Heart left ventricle (tissue), 16 donors: ENCODE measurements at regions not wholly inside any gene's neighbourhood (a gene's known extent, or its start where the extent isn't known, plus 50 kb on each side); places are given as distances from the start of the nearest gene placed in this dataset.

ENCODE experiments used
- ATAC-seq, 4 donors: fragments of 200-7000 bp; cut with Tn5 transposase; one replicate each; pipeline ENCODE4 v1.9.1; 2020 to 2022; ENCODE audit warnings: moderate library complexity in 4 of 4, mild to moderate bottlenecking in 3 of 4, moderate number of reproducible peaks in 1 of 4
- DNase-seq, 5 donors: peaks; one replicate each; pipeline ENCODE4 v3.0.0-alpha.2; 2020
- H3K27ac ChIP-seq, 12 donors: fragments of 200-600 bp; sonication (generic) in 4 of 12; one replicate each; pipeline versions ENCODE4 v1.5.0 to v1.8.0; 2016 to 2022; ENCODE audit warnings: mild to moderate bottlenecking in 2 of 12
- H3K27me3 ChIP-seq, 9 donors: fragments of 200-600 bp; sonication (generic) in 2 of 9; one replicate each; pipeline versions ENCODE4 v1.5.1 to v1.8.0; 2016 to 2022; ENCODE audit warnings: mild to moderate bottlenecking in 3 of 9
- H3K36me3 ChIP-seq, 9 donors: fragments of 200-600 bp; sonication (generic) in 2 of 9; one replicate each; pipeline versions ENCODE4 v1.5.0 to v1.8.0; 2018 to 2022; ENCODE audit warnings: mild to moderate bottlenecking in 2 of 9
- H3K4me1 ChIP-seq, 12 donors: fragments of 200-600 bp; sonication (generic) in 4 of 12; one replicate each; pipeline versions ENCODE4 v1.5.0 to v1.8.0; 2016 to 2022; ENCODE audit warnings: mild to moderate bottlenecking in 3 of 12
- H3K4me3 ChIP-seq, 12 donors: fragments of 200-600 bp; sonication (generic) in 4 of 12; one replicate each; pipeline versions ENCODE4 v1.5.0 to v1.8.0; 2017 to 2022; ENCODE audit warnings: mild to moderate bottlenecking in 9 of 12, moderate library complexity in 4 of 12
- H3K9me3 ChIP-seq, 12 donors: fragments of 200-600 bp; sonication (generic) in 4 of 12; one replicate each; pipeline versions ENCODE4 v1.5.0 to v1.8.0; 2016 to 2022; ENCODE audit warnings: mild to moderate bottlenecking in 1 of 12
- POLR2A ChIP-seq, 2 donors: fragments of 450-650 bp; IDR thresholded peaks; one replicate each; pipeline ENCODE4 v1.6.1; 2017; ENCODE audit warnings: antibody characterized with exemption in 2 of 2, mild to moderate bottlenecking in 2 of 2, moderate library complexity in 2 of 2
- WGBS, 4 donors: extraction: QIAGEN DNeasy Blood & Tissue Kit in 2 of 4; methylation state at CpG; one replicate each; pipeline versions ENCODE4 v1.1.5 to v1.1.7; 2013 to 2018; 5-methylcytosine and 5-hydroxymethylcytosine counted together
- intact Hi-C, 10 donors: fragments of 100-400 bp; cut with DNase I; formaldehyde crosslinking; loops; one replicate each; pipeline versions ENCODE4 v1.11.1 to v1.14.2; 2022
- TF ChIP-seq, protein P1 (sequence below), 12 donors: fragments of 200-600 bp; sonication (generic) in 4 of 12; IDR thresholded peaks; one replicate each; pipeline versions ENCODE4 v1.5.0 to v1.8.0; 2018 to 2022; ENCODE audit warnings: antibody characterized with exemption in 12 of 12, mild to moderate bottlenecking in 5 of 12
- donor health status: ischemic (EF 13 %, LVEDD 7.1; RV severe dilation, severe dysfunction).
- donor health status: healthy with polysubstance abuse.
- donor health status: DM: no; HTN: yes; CAD: no.
- donor health status: DM: no; HTN: no; CAD: no.
- donor health status: ischemic (EF 25% LVEDD 6.9; RV normal size, moderate dysfunction).
- donor health status: ischemic (EF 25% LVEDD 5.7; RV mildly dilated, moderate dysfunction).
- donor health status: healthy.
- donor health status: DM: yes; HTN: yes; CAD: no.
- donor health status: ischemic (EF 35%, LVEDD 5.7; RV mildly dilated, moderate dysfunction).
- donor health status: nonischemic (EF 11% LVEDD 7.7; RV severe dilation, severe dysfunction).
- donor health status: DM: yes; HTN: yes; CAD: no.
- donor health status: PGD.
- donor health status: ischemic (EF 29% LVEDD 5.4; RV normal size, mild dysfunction).
- donor health status: nonischemic (EF 23%, LVEDD 6.1; RV moderate dilation, normal function).

DNA sequence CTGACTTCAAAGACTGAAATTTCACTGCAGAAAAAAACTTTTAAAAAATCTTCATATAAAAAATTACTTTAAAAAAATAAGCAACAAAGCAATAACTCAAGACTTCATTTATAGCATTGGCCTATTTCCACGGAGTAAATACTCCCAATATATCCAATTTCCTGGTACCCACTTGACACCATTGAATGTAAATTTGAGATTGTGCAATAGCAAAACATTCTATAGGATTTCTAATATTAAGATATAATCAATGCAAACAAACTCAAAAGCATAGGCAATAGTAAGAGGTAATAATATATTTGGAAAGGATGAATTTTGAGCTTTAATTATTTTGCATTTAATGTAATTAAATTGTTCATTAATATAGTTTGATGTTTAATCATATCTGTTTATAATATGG is 148.0 kb upstream of the CNTN6 start:
- DNase-seq (no peak), ATAC-seq (no peak)
- Histone ChIP-seq H3K36me3 (no peaks in the 10 kb centered on the region), H3K27ac (no peak overlapping the region), H3K9me3 (peaks cover 0 to 9% (median 0%) of the 10 kb centered on the region in 12 donors), H3K4me1 (no peaks in the 10 kb centered on the region), H3K27me3 (no peaks in the 10 kb centered on the region), H3K4me3 (no peak overlapping the region)
- WGBS, 4 donors = 62 to 71% (median 63%) methylated on average over 1 of the region's 1 CpG
- intact Hi-C loops = no loop called here
- TF ChIP-seq, protein P1, sequence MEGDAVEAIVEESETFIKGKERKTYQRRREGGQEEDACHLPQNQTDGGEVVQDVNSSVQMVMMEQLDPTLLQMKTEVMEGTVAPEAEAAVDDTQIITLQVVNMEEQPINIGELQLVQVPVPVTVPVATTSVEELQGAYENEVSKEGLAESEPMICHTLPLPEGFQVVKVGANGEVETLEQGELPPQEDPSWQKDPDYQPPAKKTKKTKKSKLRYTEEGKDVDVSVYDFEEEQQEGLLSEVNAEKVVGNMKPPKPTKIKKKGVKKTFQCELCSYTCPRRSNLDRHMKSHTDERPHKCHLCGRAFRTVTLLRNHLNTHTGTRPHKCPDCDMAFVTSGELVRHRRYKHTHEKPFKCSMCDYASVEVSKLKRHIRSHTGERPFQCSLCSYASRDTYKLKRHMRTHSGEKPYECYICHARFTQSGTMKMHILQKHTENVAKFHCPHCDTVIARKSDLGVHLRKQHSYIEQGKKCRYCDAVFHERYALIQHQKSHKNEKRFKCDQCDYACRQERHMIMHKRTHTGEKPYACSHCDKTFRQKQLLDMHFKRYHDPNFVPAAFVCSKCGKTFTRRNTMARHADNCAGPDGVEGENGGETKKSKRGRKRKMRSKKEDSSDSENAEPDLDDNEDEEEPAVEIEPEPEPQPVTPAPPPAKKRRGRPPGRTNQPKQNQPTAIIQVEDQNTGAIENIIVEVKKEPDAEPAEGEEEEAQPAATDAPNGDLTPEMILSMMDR (IDR thresholded peaks at IDR 0.05) = no peak
- no peak for TF ChIP-seq POLR2A (IDR thresholded peaks at IDR 0.05)

DNA sequence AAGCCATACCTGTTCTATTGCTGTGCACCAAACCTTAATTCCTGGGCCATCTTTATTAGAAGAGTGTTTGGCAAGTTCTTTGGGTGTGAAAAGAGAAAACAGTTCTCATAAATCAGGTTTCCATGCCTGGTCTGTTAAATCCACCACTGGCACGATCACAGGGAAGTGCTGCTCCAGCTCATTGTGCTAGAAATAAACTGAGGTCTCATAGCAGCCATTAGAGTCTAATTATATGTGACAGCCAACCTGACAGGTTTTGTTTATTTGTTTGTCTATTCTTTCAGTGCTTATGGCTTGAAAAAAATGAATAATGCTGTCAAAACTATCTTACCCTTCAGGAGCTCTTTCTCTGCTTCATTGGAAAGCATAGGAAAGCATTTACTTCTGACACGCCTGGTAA is 147.1 kb upstream of the CNTN6 start:
- H3K4me3 ChIP-seq = no peak overlapping the region
- TF ChIP-seq, protein P1 (IDR thresholded peaks at IDR 0.05) = no peak
- no peak for TF ChIP-seq POLR2A (IDR thresholded peaks at IDR 0.05)
- H3K9me3 ChIP-seq = peaks cover 0 to 9% (median 0%) of the 10 kb centered on the region in 12 donors
- DNase-seq = no peak
- H3K27ac ChIP-seq = no peak overlapping the region
- H3K4me1 ChIP-seq = no peaks in the 10 kb centered on the region
- no peak for ATAC-seq
- 56 to 83% (median 77%) methylated on average over 2 of the region's 2 CpGs for WGBS, 4 donors
- intact Hi-C loops = no loop called here
- H3K36me3 ChIP-seq = no peaks in the 10 kb centered on the region
- H3K27me3 ChIP-seq = no peaks in the 10 kb centered on the region

DNA sequence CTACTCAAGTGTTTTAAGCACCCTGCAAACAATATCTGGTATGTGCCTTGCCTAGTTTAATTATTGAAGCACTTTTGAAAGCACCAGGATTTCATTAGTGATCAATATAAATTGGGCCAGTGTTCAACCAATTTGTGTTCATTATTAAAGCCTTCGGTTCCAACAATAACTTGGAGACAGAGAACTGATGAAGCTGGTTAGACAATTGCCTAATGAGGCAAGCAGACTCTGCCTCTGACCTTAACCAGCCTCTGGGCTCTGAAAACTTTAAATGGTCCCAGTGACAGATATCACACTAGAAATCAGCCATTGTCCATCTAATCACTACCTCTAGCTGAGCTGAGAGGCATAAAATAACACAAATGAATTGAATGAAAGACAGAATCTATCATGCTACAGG is 139.9 kb upstream of the CNTN6 start:
- WGBS, 4 donors = 73 to 95% (median 84%) methylated on average over 1 of the region's 1 CpG
- ATAC-seq (no peak), DNase-seq (no peak)
- TF ChIP-seq, protein P1 (IDR thresholded peaks at IDR 0.05) = no peak
- no peak for TF ChIP-seq POLR2A (IDR thresholded peaks at IDR 0.05)
- Histone ChIP-seq H3K36me3 (no peaks in the 10 kb centered on the region), H3K27me3 (no peaks in the 10 kb centered on the region), H3K9me3 (peaks cover 0 to 11% (median 0%) of the 10 kb centered on the region in 12 donors), H3K4me3 (no peak overlapping the region), H3K27ac (no peak overlapping the region), H3K4me1 (no peaks in the 10 kb centered on the region)
- intact Hi-C loops = no loop called here

DNA sequence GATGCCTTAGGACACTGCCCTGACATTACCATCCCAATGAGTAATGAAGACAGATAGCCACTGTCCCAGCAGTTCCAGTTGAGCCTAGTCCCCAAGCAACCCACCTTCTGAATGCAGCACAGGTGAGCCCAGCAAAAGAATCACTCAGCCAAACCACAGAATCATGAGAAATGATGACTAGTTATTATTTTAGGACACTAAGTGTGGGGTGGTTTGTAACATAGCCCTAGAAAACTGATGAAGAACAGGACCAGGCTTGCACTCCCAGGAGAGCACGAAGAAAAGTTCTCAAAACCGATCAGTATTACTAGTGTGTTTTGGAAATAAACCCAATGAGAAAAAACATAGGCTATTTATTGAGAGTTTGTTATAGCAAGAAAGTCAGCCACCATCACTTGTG is 129.6 kb upstream of the CNTN6 start:
- no peaks in the 10 kb centered on the region for H3K36me3 ChIP-seq
- no peaks in the 10 kb centered on the region for H3K27me3 ChIP-seq
- intact Hi-C loops = no loop called here
- H3K4me1 ChIP-seq = no peaks in the 10 kb centered on the region
- TF ChIP-seq, protein P1 (IDR thresholded peaks at IDR 0.05) = no peak
- TF ChIP-seq POLR2A (IDR thresholded peaks at IDR 0.05) = no peak
- H3K4me3 ChIP-seq = no peak overlapping the region
- H3K27ac ChIP-seq = no peak overlapping the region
- WGBS, 4 donors = 77 to 88% (median 84%) methylated on average over 2 of the region's 2 CpGs
- DNase-seq (no peak), ATAC-seq (no peak)
- peaks cover 0 to 28% (median 0%) of the 10 kb centered on the region in 12 donors for H3K9me3 ChIP-seq
